ENCODE measurements at regions not wholly inside any gene's neighbourhood (a gene's known extent, or its start where the extent isn't known, plus 50 kb on each side); places are given as distances from the start of the nearest gene placed in this dataset.

DNA sequence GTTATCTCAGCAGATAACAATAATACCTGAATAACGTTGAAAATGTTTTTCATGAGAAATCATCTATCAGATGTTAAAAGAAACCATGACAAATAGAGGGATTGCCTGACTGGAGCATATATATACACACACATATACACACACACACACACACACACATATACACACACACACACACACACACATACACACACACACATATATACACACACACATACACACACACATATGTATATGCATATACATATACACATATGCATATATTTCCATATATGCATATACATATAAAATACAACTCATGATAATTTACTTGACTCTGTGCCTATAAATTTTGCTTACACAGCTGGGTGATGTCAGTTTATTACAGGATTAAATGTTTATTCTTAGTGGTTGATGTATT is 847.3 kb upstream of the ADAMTS5 start:
- Histone ChIP-seq H3K27me3 (ENCODE audit: control insufficient read depth in 2 of 2, insufficient read depth in 2 of 2, low read length in 2 of 2) (no peaks in the 10 kb centered on the region), H3K9me3 (ENCODE audit: control insufficient read depth in 2 of 3, low read length in 3 of 3) (no peaks in the 10 kb centered on the region)

DNA sequence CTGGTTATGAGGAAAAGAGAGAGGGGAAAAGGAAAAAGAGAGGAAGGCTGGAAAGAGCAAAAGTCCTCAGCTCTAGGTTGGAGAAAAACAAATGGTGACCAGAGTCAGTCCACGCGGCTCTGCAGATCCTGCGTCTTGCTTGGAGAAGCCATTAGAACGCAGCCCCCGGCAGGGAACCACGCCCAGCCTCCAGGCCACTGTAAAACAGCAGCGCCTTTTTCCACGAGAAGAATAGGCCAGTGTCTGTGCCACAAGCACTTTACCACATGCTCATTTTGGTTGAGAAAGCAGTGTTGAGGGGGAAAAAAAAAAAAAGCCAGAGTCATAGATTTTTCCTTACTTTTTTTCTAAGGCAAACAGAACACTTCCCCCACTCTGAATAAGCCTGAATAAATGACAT is 846.9 kb upstream of the ADAMTS5 start:
- H3K27ac Mint-ChIP-seq = no peak overlapping the region
- no peak for ATAC-seq
- no peaks in the 10 kb centered on the region for H3K9me3 ChIP-seq (ENCODE audit: control insufficient read depth in 2 of 3, low read length in 3 of 3)
- H3K36me3 ChIP-seq (ENCODE audit: control insufficient read depth in 2 of 3, insufficient read depth in 3 of 3, low read length in 3 of 3) = no peaks in the 10 kb centered on the region
- H3K27me3 Mint-ChIP-seq = peaks cover 0 to 4% (median 0%) of the 10 kb centered on the region in 5 donors
- H3K27me3 ChIP-seq (ENCODE audit: control insufficient read depth in 2 of 2, insufficient read depth in 2 of 2, low read length in 2 of 2) = no peaks in the 10 kb centered on the region
- ChIA-PET CTCF (no interaction called here), POLR2A (no interaction called here)
- H3K4me3 Mint-ChIP-seq = no peak overlapping the region
- DNase-seq = no peak
- H3K36me3 Mint-ChIP-seq = no peaks in the 10 kb centered on the region
- peaks cover 0 to 3% (median 0%) of the 10 kb centered on the region in 11 donors for H3K9me3 Mint-ChIP-seq
- H3K4me1 ChIP-seq (ENCODE audit: control insufficient read depth in 2 of 2, insufficient read depth in 2 of 2, low read length in 2 of 2) = no peaks in the 10 kb centered on the region
- no peak overlapping the region for H3K27ac ChIP-seq (ENCODE audit: low read depth, low read length)
- no peaks in the 10 kb centered on the region for H3K4me1 Mint-ChIP-seq
- intact Hi-C loops (cut with micrococcal nuclease) = no loop called here
- no peak overlapping the region for H3K4me3 ChIP-seq (ENCODE audit: low read length)

More for the DNA sequence above, 847.3 kb upstream of the ADAMTS5 start:
- POLR2A ChIA-PET = no interaction called here
- H3K9me3 Mint-ChIP-seq = peaks cover 0 to 3% (median 0%) of the 10 kb centered on the region in 11 donors
- ATAC-seq = no peak
- peaks cover 0 to 4% (median 0%) of the 10 kb centered on the region in 5 donors for H3K27me3 Mint-ChIP-seq
- H3K27ac Mint-ChIP-seq = no peak overlapping the region
- no peaks in the 10 kb centered on the region for H3K36me3 ChIP-seq (ENCODE audit: control insufficient read depth in 2 of 3, insufficient read depth in 3 of 3, low read length in 3 of 3)
- DNase-seq = no peak
- H3K4me3 Mint-ChIP-seq = no peak overlapping the region
- no peak overlapping the region for H3K27ac ChIP-seq (ENCODE audit: low read depth, low read length)
- intact Hi-C loops (cut with micrococcal nuclease) = no loop called here
- CTCF ChIA-PET = no interaction called here
- no peak overlapping the region for H3K4me3 ChIP-seq (ENCODE audit: low read length)
- no peaks in the 10 kb centered on the region for H3K36me3 Mint-ChIP-seq
- no peaks in the 10 kb centered on the region for H3K4me1 Mint-ChIP-seq
- H3K4me1 ChIP-seq (ENCODE audit: control insufficient read depth in 2 of 2, insufficient read depth in 2 of 2, low read length in 2 of 2) = no peaks in the 10 kb centered on the region

DNA sequence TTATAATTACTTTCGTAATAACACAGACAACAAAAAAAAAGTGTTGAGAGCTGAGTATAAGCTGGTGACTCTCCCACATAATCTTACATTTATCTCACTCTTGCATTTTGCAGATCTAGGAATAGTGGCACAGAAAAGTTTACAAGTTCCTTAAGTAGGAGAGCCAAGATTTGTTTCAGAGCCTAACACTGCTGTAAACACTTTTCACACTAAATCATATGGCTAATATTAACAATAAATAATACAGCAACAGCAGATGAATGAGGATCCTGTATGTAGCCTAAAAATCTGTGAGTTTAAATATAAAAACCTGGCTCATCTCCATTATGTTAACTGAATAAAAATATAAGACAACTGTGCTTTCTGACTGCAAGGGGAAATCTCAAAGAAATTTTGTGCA is 846.5 kb upstream of the ADAMTS5 start:
- Histone ChIP-seq H3K27ac (ENCODE audit: low read depth, low read length) (no peak overlapping the region), H3K4me1 (ENCODE audit: control insufficient read depth in 2 of 2, insufficient read depth in 2 of 2, low read length in 2 of 2) (no peaks in the 10 kb centered on the region), H3K27me3 (ENCODE audit: control insufficient read depth in 2 of 2, insufficient read depth in 2 of 2, low read length in 2 of 2) (no peaks in the 10 kb centered on the region), H3K36me3 (ENCODE audit: control insufficient read depth in 2 of 3, insufficient read depth in 3 of 3, low read length in 3 of 3) (no peaks in the 10 kb centered on the region), H3K4me3 (ENCODE audit: low read length) (no peak overlapping the region), H3K9me3 (ENCODE audit: control insufficient read depth in 2 of 3, low read length in 3 of 3) (no peaks in the 10 kb centered on the region)
- H3K9me3 Mint-ChIP-seq = peaks cover 0 to 3% (median 0%) of the 10 kb centered on the region in 11 donors
- ChIA-PET CTCF (no interaction called here), POLR2A (no interaction called here)
- intact Hi-C loops (cut with micrococcal nuclease) = no loop called here
- H3K27me3 Mint-ChIP-seq = peaks cover 0 to 4% (median 0%) of the 10 kb centered on the region in 5 donors
- ATAC-seq (no peak), DNase-seq (no peak)
- no peak overlapping the region for H3K4me3 Mint-ChIP-seq
- H3K4me1 Mint-ChIP-seq = no peaks in the 10 kb centered on the region
- no peak overlapping the region for H3K27ac Mint-ChIP-seq
- no peaks in the 10 kb centered on the region for H3K36me3 Mint-ChIP-seq

DNA sequence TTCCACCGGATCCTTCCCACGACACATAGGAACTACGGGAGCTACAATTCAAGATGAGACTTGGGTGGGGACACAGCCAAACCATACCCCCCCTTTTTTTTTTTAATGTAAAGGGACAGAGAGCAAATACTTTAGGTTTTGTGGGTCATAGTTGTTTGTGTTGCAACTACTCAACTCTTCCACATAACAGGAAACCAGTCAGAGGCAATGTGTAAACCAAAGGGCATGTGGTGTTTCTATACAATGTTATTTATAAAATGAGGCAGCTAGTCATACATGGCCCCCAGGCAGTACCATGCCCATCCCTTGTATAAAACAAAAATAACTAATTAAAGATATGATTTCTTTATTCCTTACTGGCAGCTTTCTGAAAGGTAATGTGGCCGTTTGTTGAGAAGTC is 845.4 kb upstream of the ADAMTS5 start:
- H3K27ac ChIP-seq (ENCODE audit: low read depth, low read length) = no peak overlapping the region
- H3K27me3 ChIP-seq (ENCODE audit: control insufficient read depth in 2 of 2, insufficient read depth in 2 of 2, low read length in 2 of 2) = no peaks in the 10 kb centered on the region
- H3K36me3 ChIP-seq (ENCODE audit: control insufficient read depth in 2 of 3, insufficient read depth in 3 of 3, low read length in 3 of 3) = no peaks in the 10 kb centered on the region
- Mint-ChIP-seq H3K4me1 (no peaks in the 10 kb centered on the region), H3K36me3 (no peaks in the 10 kb centered on the region), H3K27me3 (peaks cover 0 to 4% (median 0%) of the 10 kb centered on the region in 5 donors), H3K9me3 (peaks cover 0 to 3% (median 0%) of the 10 kb centered on the region in 11 donors), H3K4me3 (no peak overlapping the region), H3K27ac (no peak overlapping the region)
- no peaks in the 10 kb centered on the region for H3K9me3 ChIP-seq (ENCODE audit: control insufficient read depth in 2 of 3, low read length in 3 of 3)
- no peak for ATAC-seq
- intact Hi-C loops (cut with micrococcal nuclease) = no loop called here
- ChIA-PET CTCF (no interaction called here), POLR2A (no interaction called here)
- no peak for DNase-seq
- H3K4me3 ChIP-seq (ENCODE audit: low read length) = no peak overlapping the region
- no peaks in the 10 kb centered on the region for H3K4me1 ChIP-seq (ENCODE audit: control insufficient read depth in 2 of 2, insufficient read depth in 2 of 2, low read length in 2 of 2)

DNA sequence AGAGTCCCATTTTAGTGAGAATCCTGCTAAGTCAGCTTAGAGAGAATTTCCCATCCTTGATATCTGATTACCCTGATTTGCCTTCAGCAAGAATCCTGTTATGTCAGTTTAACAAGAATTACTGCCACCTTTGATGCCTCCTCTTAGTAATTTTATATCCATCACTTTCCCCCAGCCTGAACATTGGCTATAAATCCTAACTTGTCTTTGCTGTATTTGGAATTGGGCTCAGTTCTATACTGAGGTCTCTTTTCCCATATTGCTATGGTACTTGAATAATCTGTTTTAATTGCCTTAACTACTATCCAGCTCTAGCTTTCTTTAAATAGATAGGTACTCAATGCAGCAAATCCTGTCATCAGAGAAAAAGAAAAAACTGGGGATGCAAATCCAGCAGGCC is 842.0 kb upstream of the ADAMTS5 start:
- ChIA-PET CTCF (no interaction called here), POLR2A (no interaction called here)
- H3K4me1 ChIP-seq (ENCODE audit: control insufficient read depth in 2 of 2, insufficient read depth in 2 of 2, low read length in 2 of 2) = no peaks in the 10 kb centered on the region
- Mint-ChIP-seq H3K9me3 (peaks cover 0 to 4% (median 0%) of the 10 kb centered on the region in 11 donors), H3K27ac (no peak overlapping the region), H3K27me3 (peaks cover 0 to 4% (median 0%) of the 10 kb centered on the region in 5 donors), H3K4me3 (no peak overlapping the region), H3K4me1 (no peaks in the 10 kb centered on the region), H3K36me3 (no peaks in the 10 kb centered on the region)
- no peaks in the 10 kb centered on the region for H3K27me3 ChIP-seq (ENCODE audit: control insufficient read depth in 2 of 2, insufficient read depth in 2 of 2, low read length in 2 of 2)
- H3K4me3 ChIP-seq (ENCODE audit: low read length) = no peak overlapping the region
- no peak overlapping the region for H3K27ac ChIP-seq (ENCODE audit: low read depth, low read length)
- no peaks in the 10 kb centered on the region for H3K9me3 ChIP-seq (ENCODE audit: control insufficient read depth in 2 of 3, low read length in 3 of 3)
- DNase-seq = no peak
- H3K36me3 ChIP-seq (ENCODE audit: control insufficient read depth in 2 of 3, insufficient read depth in 3 of 3, low read length in 3 of 3) = no peaks in the 10 kb centered on the region
- intact Hi-C loops (cut with micrococcal nuclease) = no loop called here
- ATAC-seq = no peak

DNA sequence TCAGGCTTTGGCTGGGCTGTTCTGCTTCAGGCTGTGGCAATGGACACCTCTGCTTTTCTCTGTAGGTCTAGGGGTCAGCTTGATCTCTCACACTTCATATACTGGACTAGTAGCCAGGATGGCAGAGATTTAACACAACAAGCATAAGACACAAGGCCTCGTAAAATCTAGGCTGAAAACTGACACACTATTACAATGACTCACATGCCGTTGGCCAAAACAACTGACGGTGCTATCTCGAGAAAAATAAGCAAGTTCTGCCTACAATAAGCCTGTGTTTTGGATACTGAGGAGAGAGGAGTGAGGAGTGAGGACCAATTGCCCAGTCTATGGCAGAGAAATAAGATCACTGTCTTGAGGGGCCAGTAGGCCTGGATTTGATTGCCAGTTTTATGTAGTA is 840.7 kb upstream of the ADAMTS5 start:
- CTCF ChIA-PET = no interaction called here

DNA sequence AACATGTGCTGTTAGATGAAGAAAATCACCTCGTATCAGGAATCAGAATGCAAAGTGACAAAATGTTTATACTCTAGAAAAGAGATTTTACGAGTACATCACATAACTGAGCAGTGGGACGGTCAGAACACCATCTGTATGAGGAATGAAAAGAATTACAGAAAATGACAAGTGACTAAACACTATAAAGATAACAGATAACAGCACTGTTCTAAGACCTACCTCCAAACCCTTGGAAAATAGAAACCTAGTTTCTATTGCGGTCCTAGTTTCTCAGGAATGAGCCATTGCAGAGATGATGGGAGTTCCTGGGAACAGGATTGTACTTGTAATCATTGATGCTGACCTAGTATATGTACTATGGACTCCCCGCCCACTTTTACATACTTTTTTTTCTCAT is 839.4 kb upstream of the ADAMTS5 start:
- ChIA-PET POLR2A (no interaction called here), CTCF (no interaction called here)
- ATAC-seq (no peak), DNase-seq (no peak)
- Mint-ChIP-seq H3K27me3 (no peaks in the 10 kb centered on the region), H3K4me1 (peaks cover 0 to 3% (median 0%) of the 10 kb centered on the region in 7 donors), H3K27ac (no peak overlapping the region), H3K4me3 (no peak overlapping the region), H3K36me3 (no peaks in the 10 kb centered on the region), H3K9me3 (peaks cover 0 to 4% (median 0%) of the 10 kb centered on the region in 11 donors)
- H3K27ac ChIP-seq (ENCODE audit: low read depth, low read length) = no peak overlapping the region
- H3K9me3 ChIP-seq (ENCODE audit: control insufficient read depth in 2 of 3, low read length in 3 of 3) = no peaks in the 10 kb centered on the region
- H3K4me1 ChIP-seq (ENCODE audit: control insufficient read depth in 2 of 2, insufficient read depth in 2 of 2, low read length in 2 of 2) = no peaks in the 10 kb centered on the region
- H3K27me3 ChIP-seq (ENCODE audit: control insufficient read depth in 2 of 2, insufficient read depth in 2 of 2, low read length in 2 of 2) = no peaks in the 10 kb centered on the region
- no peaks in the 10 kb centered on the region for H3K36me3 ChIP-seq (ENCODE audit: control insufficient read depth in 2 of 3, insufficient read depth in 3 of 3, low read length in 3 of 3)
- intact Hi-C loops (cut with micrococcal nuclease) = no loop called here
- no peak overlapping the region for H3K4me3 ChIP-seq (ENCODE audit: low read length)

More for the DNA sequence above, 840.7 kb upstream of the ADAMTS5 start:
- POLR2A ChIA-PET = no interaction called here
- no peak overlapping the region for H3K4me3 ChIP-seq (ENCODE audit: low read length)
- no peaks in the 10 kb centered on the region for H3K9me3 ChIP-seq (ENCODE audit: control insufficient read depth in 2 of 3, low read length in 3 of 3)
- Mint-ChIP-seq H3K4me3 (no peak overlapping the region), H3K27me3 (no peaks in the 10 kb centered on the region), H3K9me3 (peaks cover 0 to 4% (median 0%) of the 10 kb centered on the region in 11 donors), H3K36me3 (no peaks in the 10 kb centered on the region), H3K27ac (no peak overlapping the region), H3K4me1 (peaks cover 0 to 2% (median 0%) of the 10 kb centered on the region in 7 donors)
- no peak overlapping the region for H3K27ac ChIP-seq (ENCODE audit: low read depth, low read length)
- no peaks in the 10 kb centered on the region for H3K36me3 ChIP-seq (ENCODE audit: control insufficient read depth in 2 of 3, insufficient read depth in 3 of 3, low read length in 3 of 3)
- intact Hi-C loops (cut with micrococcal nuclease) = no loop called here
- no peaks in the 10 kb centered on the region for H3K4me1 ChIP-seq (ENCODE audit: control insufficient read depth in 2 of 2, insufficient read depth in 2 of 2, low read length in 2 of 2)
- no peaks in the 10 kb centered on the region for H3K27me3 ChIP-seq (ENCODE audit: control insufficient read depth in 2 of 2, insufficient read depth in 2 of 2, low read length in 2 of 2)
- DNase-seq (no peak), ATAC-seq (no peak)
